K562 (cell line): ENCODE measurements at regions not wholly inside any gene's neighbourhood (a gene's known extent, or its start where the extent isn't known, plus 50 kb on each side); places are given as distances from the start of the nearest gene placed in this dataset.

ENCODE experiments used
- ADNP ChIP-seq: fragments of 200-800 bp; sonication (Bioruptor generic); IDR thresholded peaks from 2 replicates; pipeline ENCODE4 v1.6.1; 2016; ENCODE audit warnings: missing genetic modification characterization, missing compliant biosample characterization
- CTBP1 ChIP-seq: fragments of 450-650 bp; IDR thresholded peaks from 2 replicates; pipeline ENCODE4 v1.6.1; 2016; ENCODE audit warnings: borderline replicate concordance
- DIDO1 ChIP-seq: fragments of 450-650 bp; IDR thresholded peaks from 2 replicates; pipeline ENCODE4 v1.6.1; 2016; ENCODE audit warnings: low read depth, missing biosample characterization, missing genetic modification characterization
- FOXO4 ChIP-seq: fragments of 450-650 bp; formaldehyde crosslinking; IDR thresholded peaks from 2 replicates; pipeline ENCODE4 v1.4.0; 2020; ENCODE audit warnings: mild to moderate bottlenecking, moderate library complexity
- GATA2 ChIP-seq: sonication (generic); formaldehyde crosslinking; IDR thresholded peaks from 2 replicates; pipeline ENCODE4 v1.4.0; 2020; ENCODE audit warnings: mild to moderate bottlenecking, missing genetic modification reagents
- GTF2E2 ChIP-seq: fragments of 200-800 bp; sonication (Bioruptor generic); IDR thresholded peaks from 2 replicates; pipeline ENCODE4 v1.6.1; 2016; ENCODE audit warnings: missing genetic modification characterization, missing compliant biosample characterization
- HCFC1 ChIP-seq: IDR thresholded peaks from 2 replicates; pipeline ENCODE4 v1.6.1; 2012; ENCODE audit warnings: low read depth, low read length, improper control_type of control experiment
- MAZ ChIP-seq, 2 experiments: fragments of 450-650 bp in 1 of 2; sonication (generic) in 1 of 2; formaldehyde crosslinking; IDR thresholded peaks in 1 of 2; conservative IDR thresholded peaks in 1 of 2; 2 replicates each; pipeline versions ENCODE4 v1.4.0 to v1.5.0; 2020; ENCODE audit warnings: mild to moderate bottlenecking in 1 of 2, missing genetic modification reagents in 1 of 2
- MTA3 ChIP-seq: fragments of 450-650 bp; formaldehyde crosslinking; IDR thresholded peaks from 2 replicates; pipeline ENCODE4 v1.6.1; 2017; ENCODE audit warnings: mild to moderate bottlenecking, borderline replicate concordance
- MYNN ChIP-seq, 2 experiments: sonication (generic); formaldehyde crosslinking in 1 of 2; IDR thresholded peaks; 2 replicates each; pipeline versions ENCODE4 v1.5.0 to v1.6.1; 2016 to 2020; ENCODE audit warnings: antibody characterized with exemption in 1 of 2, missing genetic modification reagents in 1 of 2
- SMAD3 ChIP-seq: fragments of 450-650 bp; formaldehyde crosslinking; conservative IDR thresholded peaks from 2 replicates; pipeline ENCODE4 v1.4.0; 2020; ENCODE audit warnings: mild to moderate bottlenecking
- TCFL5 ChIP-seq: fragments of 250-450 bp; sonication (Bioruptor Pico); conservative IDR thresholded peaks from 2 replicates; pipeline ENCODE4 v1.6.1; 2021; ENCODE audit warnings: mild to moderate bottlenecking, moderate library complexity, matching md5 sums
- ZBTB9 ChIP-seq: fragments of 450-650 bp; formaldehyde crosslinking; IDR thresholded peaks from 2 replicates; pipeline ENCODE4 v1.4.0; 2020; ENCODE audit warnings: mild to moderate bottlenecking, moderate library complexity
- ZNF140 ChIP-seq: fragments of 250-450 bp; sonication (Bioruptor Pico); IDR thresholded peaks from 2 replicates; pipeline ENCODE4 v1.8.0; 2021; ENCODE audit warnings: moderate library complexity, mild to moderate bottlenecking, inconsistent platforms
- ZNF316 ChIP-seq: fragments of 450-650 bp; IDR thresholded peaks from 2 replicates; pipeline ENCODE4 v1.6.1; 2016
- ZNF444 ChIP-seq: fragments of 250-450 bp; sonication (Bioruptor Pico); IDR thresholded peaks from 2 replicates; pipeline ENCODE4 v1.4.0; 2020; ENCODE audit warnings: mild to moderate bottlenecking, moderate library complexity
- ZNF76 ChIP-seq: fragments of 250-450 bp; sonication (Bioruptor Pico); IDR thresholded peaks from 2 replicates; pipeline ENCODE4 v1.4.0; 2020; ENCODE audit warnings: mild to moderate bottlenecking, moderate library complexity, borderline replicate concordance
- ZNF766 ChIP-seq: fragments of 200-800 bp; sonication (Bioruptor generic); conservative IDR thresholded peaks from 2 replicates; pipeline ENCODE4 v1.6.1; 2016; ENCODE audit warnings: missing genetic modification characterization, missing compliant biosample characterization

GRCh38 chr4:137967480-137968190, 274.5 kb downstream of the SLC7A11 start (continued):
- no peak for TF ChIP-seq GATA2 (CRISPR knock-in tag)
- TF ChIP-seq ZNF444 (CRISPR knock-in tag), result peak; percentile 73; the same call in 1 of the 2 replicates
- TF ChIP-seq SMAD3 (CRISPR knock-in tag), result peak; percentile 86
- 0 out of 2 replicates have a peak, but pooled peaks have one; percentile 88 for TF ChIP-seq FOXO4 (CRISPR knock-in tag)
- TF ChIP-seq ZBTB9 (CRISPR knock-in tag), result peak; percentile 87; the same call in 1 of the 2 replicates
- 0 out of 2 replicates have a peak, but pooled peaks have one; percentile 3 for TF ChIP-seq ZNF766
- no peak for TF ChIP-seq ZNF76 (CRISPR knock-in tag)
- no peak for TF ChIP-seq HCFC1
- TF ChIP-seq MAZ (CRISPR knock-in tag; conservative IDR thresholded peaks at IDR 0.05 in 1 of 2, IDR thresholded peaks at IDR 0.05 in 1 of 2), result peak in 1 of 2 experiments; percentile 70; a peak in 2 of 4 replicates
- TF ChIP-seq MYNN (IDR thresholded peaks at IDR 0.05), result no peak
- no peak for TF ChIP-seq MYNN (CRISPR knock-in tag; IDR thresholded peaks at IDR 0.05)
- TF ChIP-seq MTA3, result no peak
- no peak for TF ChIP-seq CTBP1
- no peak for TF ChIP-seq GTF2E2
- TF ChIP-seq DIDO1 (tag), result peak; percentile 64
- TF ChIP-seq ADNP (tag), result peak; percentile 61; the same call in 1 of the 2 replicates
- TF ChIP-seq TCFL5 (CRISPR knock-in tag), result 0 out of 2 replicates have a peak, but pooled peaks have one; percentile 39
- TF ChIP-seq ZNF316, result peak; percentile 69
- TF ChIP-seq ZNF140, result peak; percentile 85
